Activated T-helper 2 cell treated with anti-CD3 and anti-CD28 coated beads, Interferon-gamma antibody, Interleukin-2, Interleukin-4, amounts not matched to agents 10 μg/mL and 5 μg/mL and 100 μg/mL, durations not matched to agents 14 hours and 24 hours and 36 hours (primary cell): ENCODE measurements at regions not wholly inside any gene's neighbourhood (a gene's known extent, or its start where the extent isn't known, plus 50 kb on each side); places are given as distances from the start of the nearest gene placed in this dataset.

Source experiments
- DNase-seq: peaks from one replicate; pipeline ENCODE4 v3.0.0; 2021; ENCODE audit warnings: low spot score
- H3K27ac Mint-ChIP-seq: one replicate; pipeline ENCODE4 v1.8.0; 2021; ENCODE audit warnings: mixed read lengths
- H3K27me3 Mint-ChIP-seq: one replicate; pipeline ENCODE4 v1.8.0; 2021; ENCODE audit warnings: low read depth, mixed read lengths
- H3K36me3 Mint-ChIP-seq: one replicate; pipeline ENCODE4 v1.8.0; 2021; ENCODE audit warnings: low read depth, mixed read lengths
- H3K4me1 Mint-ChIP-seq: one replicate; pipeline ENCODE4 v1.8.0; 2021; ENCODE audit warnings: low read depth, mixed read lengths
- H3K4me3 Mint-ChIP-seq: one replicate; pipeline ENCODE4 v1.8.0; 2021; ENCODE audit warnings: low read depth, mild to moderate bottlenecking, moderate library complexity, mixed read lengths
- H3K9me3 Mint-ChIP-seq: one replicate; pipeline ENCODE4 v1.8.0; 2021; ENCODE audit warnings: mixed read lengths
- intact Hi-C: fragments of 100-400 bp; cut with micrococcal nuclease; formaldehyde crosslinking; loops from one replicate; pipeline ENCODE4 v1.15.1; 2023

- no peaks in the 10 kb centered on the region for H3K27me3 Mint-ChIP-seq
- no peaks in the 10 kb centered on the region for H3K36me3 Mint-ChIP-seq
- DNase-seq: no peak
- H3K9me3 Mint-ChIP-seq: no peaks in the 10 kb centered on the region
- H3K4me3 Mint-ChIP-seq: no peak overlapping the region
- H3K27ac Mint-ChIP-seq: no peak overlapping the region
- no peaks in the 10 kb centered on the region for H3K4me1 Mint-ChIP-seq
- intact Hi-C loops: no loop called here
These were observed 129.0 kb upstream of the ATXN7L3B start for GRCh38 chr12:74408601-74409166.

DNA sequence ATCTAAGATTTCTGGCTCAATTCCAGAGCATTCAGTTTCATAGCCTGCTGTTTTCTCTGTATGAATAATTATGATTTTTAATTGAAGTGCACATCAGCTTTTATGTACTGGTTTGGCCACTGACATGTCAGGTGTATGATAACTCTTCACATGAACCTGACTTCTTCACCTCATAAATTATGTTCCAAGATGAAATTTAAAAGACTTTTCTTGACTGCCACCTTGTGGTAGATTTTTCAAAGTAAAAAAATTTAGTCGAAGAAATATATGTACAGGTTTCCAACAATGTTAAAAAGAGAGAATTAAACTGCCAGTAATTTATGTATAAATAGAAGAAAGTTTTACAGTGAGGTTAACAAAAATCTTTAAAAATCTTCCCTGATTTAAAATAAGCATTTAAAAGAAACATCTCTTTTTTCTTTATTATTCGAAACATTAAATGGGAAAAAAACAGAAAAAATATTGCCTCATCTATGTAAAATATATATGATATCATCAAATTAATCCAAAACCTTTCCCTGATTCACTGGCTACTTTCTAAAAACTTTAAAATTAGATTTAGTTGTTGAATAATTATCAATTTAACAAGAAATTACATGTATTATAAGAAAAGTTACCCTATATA, 124.9 kb upstream of the ATXN7L3B start:
- Mint-ChIP-seq H3K27ac (no peak overlapping the region), H3K9me3 (no peaks in the 10 kb centered on the region), H3K4me1 (no peaks in the 10 kb centered on the region), H3K4me3 (no peak overlapping the region), H3K36me3 (no peaks in the 10 kb centered on the region), H3K27me3 (peaks cover 1% of the 10 kb centered on the region)
- intact Hi-C loops: loop anchor here (5.0 kb wide), 2 partner anchors 125 to 390 kb away; partner anchors contain the start of gene ATXN7L3B
- no peak for DNase-seq

DNA sequence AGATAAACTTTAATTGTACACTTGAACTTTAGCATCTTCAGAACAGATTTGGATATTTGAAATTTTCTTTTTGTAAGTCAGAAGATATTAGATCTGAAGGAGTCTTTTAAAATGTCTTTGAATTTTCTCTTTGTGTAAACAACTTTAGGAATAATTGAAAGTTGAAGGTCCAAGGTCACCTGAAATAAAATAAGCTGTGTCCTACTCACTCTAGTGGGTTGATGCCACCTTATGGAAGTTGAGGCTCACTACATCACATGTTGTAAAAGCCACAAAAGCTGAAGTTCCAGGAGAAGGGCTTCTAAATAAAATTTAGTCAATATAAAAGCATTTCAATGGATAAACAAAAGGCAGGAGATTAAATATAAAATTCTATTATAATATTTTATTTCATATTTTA, 122.0 kb upstream of the ATXN7L3B start:
- no peaks in the 10 kb centered on the region for H3K9me3 Mint-ChIP-seq
- peaks cover 1% of the 10 kb centered on the region for H3K27me3 Mint-ChIP-seq
- H3K27ac Mint-ChIP-seq: no peak overlapping the region
- intact Hi-C loops: no loop called here
- no peaks in the 10 kb centered on the region for H3K4me1 Mint-ChIP-seq
- no peak overlapping the region for H3K4me3 Mint-ChIP-seq
- DNase-seq: no peak
- H3K36me3 Mint-ChIP-seq: no peaks in the 10 kb centered on the region

DNA sequence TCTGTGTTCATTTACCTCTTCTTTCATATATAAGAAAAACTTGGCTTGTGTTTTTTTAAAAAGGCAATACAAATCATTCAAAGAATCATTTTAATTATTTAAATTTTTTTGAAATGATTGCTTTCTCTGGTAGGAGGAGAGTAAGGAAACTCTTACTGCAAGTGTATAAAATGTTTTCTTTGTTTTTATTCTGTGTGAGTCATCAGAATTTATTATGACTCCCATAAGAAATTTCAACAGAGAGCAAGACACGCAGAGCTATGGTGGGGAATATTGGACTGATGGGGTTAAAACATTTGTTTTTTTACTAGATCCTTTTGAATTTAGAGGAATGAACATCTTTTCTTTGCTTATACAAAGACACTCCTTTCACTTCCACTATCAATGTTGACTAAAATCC, 119.1 kb upstream of the ATXN7L3B start:
- H3K9me3 Mint-ChIP-seq: no peaks in the 10 kb centered on the region
- H3K4me3 Mint-ChIP-seq: no peak overlapping the region
- H3K27me3 Mint-ChIP-seq: peaks cover 1% of the 10 kb centered on the region
- H3K27ac Mint-ChIP-seq: no peak overlapping the region
- no peaks in the 10 kb centered on the region for H3K4me1 Mint-ChIP-seq
- no peak for DNase-seq
- intact Hi-C loops: no loop called here
- no peaks in the 10 kb centered on the region for H3K36me3 Mint-ChIP-seq

DNA sequence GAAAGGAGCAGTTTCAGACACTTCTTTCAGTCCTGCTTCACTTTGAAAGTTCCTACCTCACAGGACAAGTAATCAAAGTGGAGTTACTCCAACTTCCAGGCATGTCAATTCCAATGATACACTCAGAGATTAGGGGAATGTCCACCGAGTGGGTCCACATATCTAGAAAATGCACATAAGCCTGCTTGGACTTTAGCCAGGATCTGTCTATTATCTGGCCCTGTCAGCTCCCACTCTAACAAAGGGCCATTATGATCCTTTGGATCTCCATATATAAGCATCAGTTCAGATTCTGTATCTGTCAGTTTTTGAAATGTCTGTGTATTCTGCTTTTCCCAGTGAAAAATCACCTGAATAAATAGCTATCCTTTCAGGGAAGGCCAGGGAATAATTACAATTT, 112.9 kb upstream of the ATXN7L3B start:
- Mint-ChIP-seq H3K4me3 (no peak overlapping the region), H3K27me3 (no peaks in the 10 kb centered on the region), H3K9me3 (no peaks in the 10 kb centered on the region), H3K27ac (no peak overlapping the region), H3K4me1 (no peaks in the 10 kb centered on the region), H3K36me3 (no peaks in the 10 kb centered on the region)
- intact Hi-C loops: no loop called here
- DNase-seq: no peak

- no peaks in the 10 kb centered on the region for H3K36me3 Mint-ChIP-seq
- no peak overlapping the region for H3K27ac Mint-ChIP-seq
- H3K4me1 Mint-ChIP-seq: no peaks in the 10 kb centered on the region
- H3K4me3 Mint-ChIP-seq: no peak overlapping the region
- intact Hi-C loops: no loop called here
- H3K27me3 Mint-ChIP-seq: no peaks in the 10 kb centered on the region
- no peak for DNase-seq
- no peaks in the 10 kb centered on the region for H3K9me3 Mint-ChIP-seq
These were observed 111.5 kb upstream of the ATXN7L3B start for GRCh38 chr12:74426091-74426490.

- Mint-ChIP-seq H3K9me3 (peaks cover 2% of the 10 kb centered on the region), H3K4me3 (no peak overlapping the region), H3K4me1 (no peaks in the 10 kb centered on the region)
These were observed 108.1 kb upstream of the ATXN7L3B start for GRCh38 chr12:74429535-74429934.

GRCh38 chr12:74431801-74432200, 105.8 kb upstream of the ATXN7L3B start:
- Mint-ChIP-seq H3K27ac (no peak overlapping the region), H3K4me3 (no peak overlapping the region), H3K4me1 (no peaks in the 10 kb centered on the region), H3K27me3 (no peaks in the 10 kb centered on the region), H3K9me3 (peaks cover 2% of the 10 kb centered on the region), H3K36me3 (no peaks in the 10 kb centered on the region)
- intact Hi-C loops: no loop called here
- no peak for DNase-seq

More at GRCh38 chr12:74429535-74429934, 108.1 kb upstream of the ATXN7L3B start:
- H3K36me3 Mint-ChIP-seq: no peaks in the 10 kb centered on the region
- no peak for DNase-seq
- H3K27me3 Mint-ChIP-seq: no peaks in the 10 kb centered on the region
- no peak overlapping the region for H3K27ac Mint-ChIP-seq
- intact Hi-C loops: no loop called here

GRCh38 chr12:74440469-74440868, 97.2 kb upstream of the ATXN7L3B start:
- Mint-ChIP-seq H3K9me3 (no peaks in the 10 kb centered on the region), H3K4me1 (no peaks in the 10 kb centered on the region), H3K36me3 (no peaks in the 10 kb centered on the region), H3K27ac (no peak overlapping the region), H3K27me3 (peaks cover 2% of the 10 kb centered on the region), H3K4me3 (no peak overlapping the region)
- intact Hi-C loops: no loop called here
- DNase-seq: no peak

DNA sequence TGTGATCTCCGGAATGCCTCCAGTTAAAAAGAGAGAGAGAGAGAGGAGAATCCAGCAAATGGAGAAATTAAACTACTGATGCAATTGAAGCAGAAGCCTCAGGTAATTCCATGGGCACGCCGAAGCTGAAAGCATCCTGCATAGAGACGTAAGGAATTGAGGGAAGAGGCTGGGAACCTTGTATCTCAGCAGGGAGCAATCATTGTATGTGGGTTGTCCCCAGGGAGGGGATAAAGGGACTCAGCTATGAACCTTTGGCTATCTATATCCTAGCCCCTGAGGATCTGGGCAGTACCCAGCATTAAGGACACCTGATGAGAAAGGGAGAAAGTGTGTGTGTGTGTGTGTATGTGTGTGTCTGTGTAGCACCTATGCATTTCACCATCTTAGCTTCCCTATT, 95.8 kb upstream of the ATXN7L3B start:
- Mint-ChIP-seq H3K27me3 (peaks cover 2% of the 10 kb centered on the region), H3K4me3 (no peak overlapping the region), H3K36me3 (no peaks in the 10 kb centered on the region), H3K4me1 (no peaks in the 10 kb centered on the region), H3K27ac (no peak overlapping the region), H3K9me3 (no peaks in the 10 kb centered on the region)
- intact Hi-C loops: no loop called here
- no peak for DNase-seq

DNA sequence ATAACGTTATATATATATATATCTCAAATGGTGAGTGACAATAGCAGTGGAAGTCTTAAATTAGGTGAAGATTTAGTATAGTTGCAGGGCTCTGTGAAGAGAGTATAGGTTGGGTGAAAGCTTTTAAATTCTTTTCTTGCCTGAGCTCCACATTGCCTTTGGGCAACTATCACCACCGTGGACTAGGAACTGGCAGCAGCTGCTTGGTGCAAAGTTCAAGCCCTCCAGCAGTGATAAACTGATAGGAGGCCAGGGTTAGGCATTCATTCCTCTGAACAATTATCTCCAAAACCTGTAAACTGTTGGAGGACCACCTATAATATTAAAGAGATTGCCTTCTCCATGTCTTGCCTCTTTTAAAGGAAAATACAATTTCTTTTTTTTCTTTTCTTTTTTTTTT, 91.2 kb upstream of the ATXN7L3B start:
- H3K4me3 Mint-ChIP-seq: no peak overlapping the region
- H3K27me3 Mint-ChIP-seq: no peaks in the 10 kb centered on the region
- intact Hi-C loops: no loop called here
- no peak overlapping the region for H3K27ac Mint-ChIP-seq
- no peaks in the 10 kb centered on the region for H3K9me3 Mint-ChIP-seq
- no peaks in the 10 kb centered on the region for H3K36me3 Mint-ChIP-seq
- no peak for DNase-seq
- no peaks in the 10 kb centered on the region for H3K4me1 Mint-ChIP-seq

DNA sequence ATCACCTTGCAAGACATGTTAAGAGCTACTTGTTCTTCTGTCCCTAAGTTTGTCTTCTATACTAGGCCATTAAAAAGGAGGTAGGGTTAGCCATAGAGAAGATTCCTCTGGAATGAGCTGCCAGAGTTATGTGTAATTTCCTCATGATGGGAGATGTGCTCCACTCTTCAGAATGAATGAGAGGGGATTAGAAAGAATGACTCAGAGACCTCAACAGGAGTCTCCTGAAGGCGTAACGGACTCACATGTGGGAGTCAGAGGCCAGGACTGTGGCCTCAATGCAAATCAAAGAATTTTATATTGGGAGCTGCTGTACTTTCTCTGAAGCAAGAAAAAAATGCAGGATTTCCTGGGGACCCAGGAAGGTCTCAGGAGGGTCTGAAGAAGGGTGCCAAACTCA, 87.8 kb upstream of the ATXN7L3B start:
- no peak overlapping the region for H3K27ac Mint-ChIP-seq
- no peak overlapping the region for H3K4me3 Mint-ChIP-seq
- no peak for DNase-seq
- H3K27me3 Mint-ChIP-seq: no peaks in the 10 kb centered on the region
- intact Hi-C loops: no loop called here
- H3K36me3 Mint-ChIP-seq: no peaks in the 10 kb centered on the region
- no peaks in the 10 kb centered on the region for H3K9me3 Mint-ChIP-seq
- H3K4me1 Mint-ChIP-seq: no peaks in the 10 kb centered on the region

GRCh38 chr12:74454109-74454508, 83.5 kb upstream of the ATXN7L3B start:
- no peaks in the 10 kb centered on the region for H3K36me3 Mint-ChIP-seq
- H3K27me3 Mint-ChIP-seq: no peaks in the 10 kb centered on the region
- H3K4me3 Mint-ChIP-seq: no peak overlapping the region
- no peak overlapping the region for H3K27ac Mint-ChIP-seq
- no peak for DNase-seq
- intact Hi-C loops: no loop called here
- H3K9me3 Mint-ChIP-seq: no peaks in the 10 kb centered on the region
- no peaks in the 10 kb centered on the region for H3K4me1 Mint-ChIP-seq

DNA sequence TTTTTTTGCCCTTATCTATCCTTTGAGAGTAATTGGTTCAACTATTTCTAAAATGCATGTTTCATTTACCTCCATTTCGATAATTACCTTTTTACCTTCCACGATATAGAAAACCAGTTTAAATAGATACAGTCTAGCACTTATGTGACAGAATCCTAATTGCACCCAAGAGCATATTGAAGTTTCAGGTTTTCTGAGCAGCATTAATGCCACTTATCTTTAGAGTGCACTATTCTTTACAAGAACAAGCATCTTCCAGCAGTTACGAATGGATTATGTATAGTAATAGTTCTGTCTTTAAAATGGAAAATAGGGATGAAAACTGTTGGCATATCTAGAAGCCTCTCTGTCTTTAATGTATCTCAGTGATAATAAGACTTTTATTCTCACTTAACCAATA, 82.2 kb upstream of the ATXN7L3B start:
- Mint-ChIP-seq H3K27me3 (no peaks in the 10 kb centered on the region), H3K9me3 (no peaks in the 10 kb centered on the region), H3K4me1 (no peaks in the 10 kb centered on the region), H3K27ac (no peak overlapping the region), H3K4me3 (no peak overlapping the region), H3K36me3 (no peaks in the 10 kb centered on the region)
- no peak for DNase-seq
- intact Hi-C loops: no loop called here
